Nephron (organoid): ENCODE measurements at regions not wholly inside any gene's neighbourhood (a gene's known extent, or its start where the extent isn't known, plus 50 kb on each side); places are given as distances from the start of the nearest gene placed in this dataset.

Experiments used
- H3K27ac Mint-ChIP-seq, 3 experiments: 2 replicates each; pipeline ENCODE4 v1.8.0; 2020; ENCODE audit warnings: mixed read lengths in 3 of 3, mild to moderate bottlenecking in 2 of 3, moderate library complexity in 1 of 3
- H3K27me3 Mint-ChIP-seq: 2 replicates; pipeline ENCODE4 v1.8.0; 2021; ENCODE audit warnings: low read depth, mild to moderate bottlenecking, moderate library complexity, mixed read lengths
- H3K36me3 Mint-ChIP-seq: 2 replicates; pipeline ENCODE4 v1.8.0; 2020; ENCODE audit warnings: low read depth, mixed read lengths
- H3K4me1 Mint-ChIP-seq: 2 replicates; pipeline ENCODE4 v1.8.0; 2020; ENCODE audit warnings: mixed read lengths
- H3K4me3 Mint-ChIP-seq, 3 experiments: 2 replicates each; pipeline ENCODE4 v1.8.0; 2020; ENCODE audit warnings: mild to moderate bottlenecking in 3 of 3, mixed read lengths in 3 of 3, moderate library complexity in 2 of 3
- H3K9me3 Mint-ChIP-seq: 2 replicates; pipeline ENCODE4 v1.8.0; 2020; ENCODE audit warnings: mixed read lengths
- CTCF ChIP-seq, 3 experiments: fragments of 200-600 bp; sonication (generic); IDR thresholded peaks; one replicate each; pipeline ENCODE4 v1.5.0; 2021; ENCODE audit warnings: antibody characterized with exemption in 3 of 3; ENCODE audit not compliant: unreplicated experiment in 3 of 3

GRCh38 chr5:56535347-56535746, 280.0 kb upstream of the MAP3K1 start:
- H3K27ac Mint-ChIP-seq: peak overlapping the region; percentile 46 to 77 (median 46)
- H3K27me3 Mint-ChIP-seq: no peaks in the 10 kb centered on the region
- TF ChIP-seq CTCF (IDR thresholded peaks at IDR 0.05; ENCODE audit: unreplicated experiment in 3 of 3): no peak
- no peak overlapping the region for H3K4me3 Mint-ChIP-seq
- no peaks in the 10 kb centered on the region for H3K9me3 Mint-ChIP-seq
- H3K36me3 Mint-ChIP-seq: no peaks in the 10 kb centered on the region
- peaks cover 8% of the 10 kb centered on the region for H3K4me1 Mint-ChIP-seq

DNA sequence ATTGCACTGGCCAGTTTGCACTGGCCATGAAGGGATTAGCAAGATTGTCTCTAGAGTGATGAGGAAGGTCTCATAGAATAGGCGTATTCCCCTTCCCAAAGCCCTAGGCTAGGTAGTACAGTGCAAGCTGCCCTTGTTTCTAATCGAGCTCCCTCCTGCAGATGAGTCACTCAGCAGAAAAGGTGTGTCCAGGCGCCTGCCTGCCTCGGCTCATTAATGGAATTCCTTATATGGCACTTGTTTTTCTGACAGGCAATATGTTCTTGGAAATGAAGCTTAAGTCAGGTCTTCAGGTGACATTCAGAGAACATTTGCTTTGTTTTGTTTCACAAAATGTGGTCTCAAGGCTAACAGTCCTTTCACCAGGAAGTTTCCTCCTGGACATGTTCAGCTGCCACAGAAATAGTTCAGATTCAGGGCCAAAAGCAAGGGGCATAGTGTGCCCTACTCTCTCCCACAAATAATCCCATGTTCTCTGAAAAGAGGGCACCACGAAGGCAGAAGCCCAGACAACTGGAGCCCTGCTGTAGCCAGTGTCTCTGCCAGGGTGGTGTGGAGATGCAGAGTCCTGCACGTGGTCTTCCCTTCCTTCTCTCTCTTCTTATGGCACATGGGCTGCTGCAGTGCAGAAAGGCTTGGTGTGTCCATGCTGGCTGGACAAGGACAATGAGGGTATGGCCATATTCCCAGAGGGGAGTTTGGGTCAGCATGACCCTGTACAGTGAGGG, 281.1 kb upstream of the MAP3K1 start:
- no peaks in the 10 kb centered on the region for H3K36me3 Mint-ChIP-seq
- peak overlapping the region in 2 of 3 experiments; percentile 44 to 53 for H3K27ac Mint-ChIP-seq
- peaks cover 8% of the 10 kb centered on the region for H3K4me1 Mint-ChIP-seq
- H3K9me3 Mint-ChIP-seq: no peaks in the 10 kb centered on the region
- TF ChIP-seq CTCF (IDR thresholded peaks at IDR 0.05; ENCODE audit: unreplicated experiment in 3 of 3): no peak
- no peaks in the 10 kb centered on the region for H3K27me3 Mint-ChIP-seq
- no peak overlapping the region for H3K4me3 Mint-ChIP-seq

DNA sequence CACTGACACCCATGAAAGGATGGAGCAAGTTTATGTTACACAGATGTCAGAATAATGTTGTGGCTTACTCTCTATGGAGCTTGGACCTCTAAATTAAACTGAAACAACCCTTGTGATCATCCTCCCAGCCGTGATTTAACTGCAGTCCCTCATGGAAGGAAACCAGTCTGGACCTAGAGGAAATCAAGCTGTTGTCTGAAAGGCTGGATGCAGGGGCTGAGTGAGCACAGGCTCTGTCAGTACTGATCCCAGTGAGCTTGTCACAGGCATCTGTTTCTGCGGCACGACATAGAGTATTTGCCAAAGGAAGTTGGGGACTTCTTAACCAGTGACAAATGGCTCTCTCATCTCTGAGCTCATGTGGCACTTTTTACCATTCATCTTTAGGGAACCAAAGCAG, 282.9 kb upstream of the MAP3K1 start:
- Mint-ChIP-seq H3K4me1 (peaks cover 8% of the 10 kb centered on the region), H3K27me3 (no peaks in the 10 kb centered on the region), H3K4me3 (no peak overlapping the region), H3K36me3 (no peaks in the 10 kb centered on the region), H3K27ac (peak overlapping the region; percentile 53 to 62 (median 58)), H3K9me3 (no peaks in the 10 kb centered on the region)
- no peak for TF ChIP-seq CTCF (IDR thresholded peaks at IDR 0.05; ENCODE audit: unreplicated experiment in 3 of 3)

DNA sequence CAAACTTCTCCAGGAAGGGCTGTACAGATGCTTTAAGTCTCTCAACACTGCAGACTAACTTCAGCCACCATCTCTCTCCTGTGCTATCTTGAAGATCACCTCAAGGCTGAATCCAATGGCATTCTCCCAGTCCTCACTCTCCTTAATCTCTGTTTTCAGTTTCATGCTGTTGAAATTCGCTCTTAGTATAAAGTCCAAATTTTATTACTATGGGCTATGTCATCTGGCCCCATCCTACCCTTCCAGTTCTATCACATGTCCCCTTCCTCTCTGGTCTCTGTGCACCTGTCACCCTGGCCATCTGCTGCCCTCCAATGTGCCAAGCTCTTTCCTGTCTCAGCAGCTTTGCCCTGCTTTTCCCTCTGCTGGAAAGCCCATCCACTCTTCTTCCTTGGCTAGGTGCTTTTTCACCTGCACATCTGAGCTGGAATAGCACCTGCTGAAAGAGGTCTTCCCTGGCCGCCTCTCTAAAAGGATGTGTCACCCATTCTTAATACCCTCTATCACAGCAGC, 284.7 kb upstream of the MAP3K1 start:
- Mint-ChIP-seq H3K27me3 (no peaks in the 10 kb centered on the region), H3K4me1 (peaks cover 8% of the 10 kb centered on the region), H3K4me3 (no peak overlapping the region), H3K27ac (peak overlapping the region in 1 of 3 experiments; percentile 13), H3K9me3 (no peaks in the 10 kb centered on the region), H3K36me3 (no peaks in the 10 kb centered on the region)
- no peak for TF ChIP-seq CTCF (IDR thresholded peaks at IDR 0.05; ENCODE audit: unreplicated experiment in 3 of 3)

GRCh38 chr5:56529666-56530430, 285.5 kb upstream of the MAP3K1 start:
- no peaks in the 10 kb centered on the region for H3K36me3 Mint-ChIP-seq
- no peak overlapping the region for H3K27ac Mint-ChIP-seq
- no peaks in the 10 kb centered on the region for H3K27me3 Mint-ChIP-seq
- H3K4me3 Mint-ChIP-seq: no peak overlapping the region
- H3K4me1 Mint-ChIP-seq: peaks cover 13% of the 10 kb centered on the region
- TF ChIP-seq CTCF (IDR thresholded peaks at IDR 0.05; ENCODE audit: unreplicated experiment in 3 of 3): no peak
- H3K9me3 Mint-ChIP-seq: no peaks in the 10 kb centered on the region
